ENCODE measurements at regions not wholly inside any gene's neighbourhood (a gene's known extent, or its start where the extent isn't known, plus 50 kb on each side); places are given as distances from the start of the nearest gene placed in this dataset.
"Not testable (repeated sequence)": the region's sequence is repeated elsewhere in the genome, so short reads cannot be mapped to it uniquely, and the experiment has no call there.

DNA sequence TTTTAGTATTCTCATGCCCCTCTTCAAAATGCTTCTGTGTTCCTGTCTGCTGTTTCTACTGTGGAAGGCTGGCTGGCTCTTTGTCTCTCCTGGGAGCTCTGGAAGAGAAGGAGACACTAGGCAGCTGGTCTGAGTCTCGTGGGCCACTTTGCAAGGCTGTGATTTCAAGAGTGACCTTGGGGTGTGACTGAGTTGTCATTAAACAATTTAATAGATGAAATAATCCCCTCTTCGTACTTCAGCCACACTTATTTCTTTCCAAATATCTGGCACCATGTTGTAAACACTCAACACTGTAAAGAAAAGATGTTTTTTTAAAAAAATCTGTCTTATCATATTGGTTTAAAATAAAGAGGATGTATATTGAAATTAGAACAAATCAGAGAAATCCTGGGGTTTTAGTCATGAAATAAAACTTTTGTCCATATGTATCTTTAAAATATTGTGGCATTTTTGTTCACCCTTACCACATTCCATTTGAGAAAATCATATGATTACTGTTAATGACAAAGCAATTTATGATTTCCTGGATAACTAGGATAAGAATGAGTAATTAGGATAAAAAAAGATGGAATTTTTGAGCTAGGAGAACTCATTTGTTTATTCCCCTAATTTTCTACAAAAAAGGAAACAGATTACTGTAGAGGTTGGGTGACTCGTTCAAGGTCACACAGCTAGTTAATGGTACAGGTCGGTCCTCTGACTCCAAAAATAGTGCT lies 200.8 kb downstream of the MAT2B start:
- no peak for DNase-seq

DNA sequence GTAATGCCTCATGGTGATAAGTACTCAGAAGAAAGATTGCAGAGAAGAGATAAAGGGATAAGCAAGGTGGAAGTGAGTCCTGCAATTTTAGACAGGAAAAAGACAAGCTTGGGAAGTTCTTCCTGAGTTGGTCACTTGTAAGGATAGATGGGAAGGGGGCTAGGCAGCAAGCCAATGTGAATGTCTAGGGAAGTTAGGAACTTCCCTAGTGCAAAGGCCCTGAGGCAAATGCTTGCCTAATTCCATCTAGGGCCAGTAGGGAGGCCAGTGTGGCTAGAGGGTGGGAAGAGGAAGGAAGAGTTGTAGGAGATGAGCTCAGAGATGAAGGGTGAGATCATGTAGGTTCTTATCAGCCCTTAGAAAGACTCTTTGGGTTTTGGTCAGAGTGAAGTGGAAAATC lies 206.6 kb downstream of the MAT2B start:
- no peak for DNase-seq

DNA sequence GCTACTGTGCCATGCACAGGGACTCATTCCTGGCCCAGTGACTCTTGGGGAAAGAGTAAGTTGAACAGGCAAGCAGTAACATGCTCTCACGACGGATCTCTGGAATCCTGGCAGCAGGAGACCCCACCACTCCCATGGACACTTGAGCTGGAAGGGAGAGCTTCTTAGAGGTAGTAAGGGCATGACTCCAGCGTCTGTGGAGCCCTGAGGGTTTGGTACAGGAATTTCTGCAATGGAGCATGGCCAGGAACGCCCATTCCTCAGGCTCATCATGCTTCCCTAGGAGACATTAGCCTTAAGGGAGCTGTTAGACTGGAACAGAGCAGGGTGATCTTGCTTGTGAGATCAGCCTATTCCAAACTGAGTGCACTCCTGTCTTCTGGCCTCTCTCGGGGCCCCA lies 212.9 kb downstream of the MAT2B start:
- DNase-seq: no peak

DNA sequence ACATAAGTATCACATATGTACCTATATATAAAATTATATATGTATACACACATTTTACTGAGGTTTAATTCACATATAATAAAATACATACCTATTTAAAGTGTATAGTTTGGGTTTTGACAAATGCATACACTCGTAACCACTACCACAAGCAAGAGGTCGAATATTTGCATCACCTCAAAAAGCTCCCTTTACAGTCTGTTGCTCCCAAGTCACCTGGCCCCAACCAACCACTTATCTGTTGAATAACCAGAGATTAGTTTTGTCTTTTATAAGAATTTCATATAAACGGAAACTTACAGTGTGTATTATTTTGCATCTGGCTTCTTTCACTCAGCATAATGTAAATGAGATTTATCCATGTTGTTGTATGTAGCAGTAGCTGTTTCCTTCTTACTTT lies 218.9 kb downstream of the MAT2B start:
- no peak for DNase-seq

DNA sequence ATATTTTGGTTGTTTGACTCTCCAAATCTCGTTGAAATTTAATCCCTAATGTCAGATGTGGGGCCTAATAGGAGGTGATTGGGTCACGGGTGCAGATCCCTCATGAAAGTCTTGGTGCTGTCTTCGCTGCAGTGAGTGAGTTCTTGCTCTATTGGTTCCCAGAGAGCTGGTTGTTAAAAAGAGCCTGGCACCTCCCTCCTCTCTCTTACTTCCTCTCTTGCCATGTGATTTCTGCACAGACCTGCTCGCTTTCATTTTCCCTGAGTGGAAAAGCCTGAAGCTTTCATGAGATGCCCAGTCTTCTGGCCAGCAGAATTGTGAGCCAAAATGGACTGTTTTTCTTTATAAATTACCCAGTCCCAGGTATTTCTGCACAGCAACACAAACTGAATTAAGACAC lies 221.6 kb downstream of the MAT2B start:
- no peak for DNase-seq

DNA sequence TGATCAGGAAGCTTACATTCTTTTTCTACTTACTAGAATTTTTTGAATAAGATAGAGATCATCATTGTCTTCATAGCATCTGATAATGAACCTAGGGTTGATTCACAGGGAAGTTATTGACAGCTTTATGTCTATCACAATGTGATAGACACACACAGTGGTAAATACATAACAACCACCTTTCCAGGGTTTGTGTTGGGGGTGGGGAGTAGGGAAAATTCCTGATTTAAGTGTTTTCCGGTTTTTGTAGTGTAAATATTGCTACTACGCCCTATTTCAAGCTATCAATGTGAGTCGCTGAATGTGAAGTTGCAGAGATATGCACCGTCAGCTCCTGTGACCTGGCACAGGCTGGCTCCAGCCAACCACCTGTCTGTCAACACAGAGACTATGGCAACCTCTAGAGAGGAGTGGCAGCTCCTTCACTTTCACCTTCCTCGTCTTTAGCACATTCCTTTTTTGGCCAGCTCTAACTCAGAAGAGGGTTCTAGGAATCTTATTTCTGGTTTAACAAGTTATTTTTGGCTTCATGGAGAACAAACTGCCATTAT lies 224.9 kb downstream of the MAT2B start:
- DNase-seq: no peak

DNA sequence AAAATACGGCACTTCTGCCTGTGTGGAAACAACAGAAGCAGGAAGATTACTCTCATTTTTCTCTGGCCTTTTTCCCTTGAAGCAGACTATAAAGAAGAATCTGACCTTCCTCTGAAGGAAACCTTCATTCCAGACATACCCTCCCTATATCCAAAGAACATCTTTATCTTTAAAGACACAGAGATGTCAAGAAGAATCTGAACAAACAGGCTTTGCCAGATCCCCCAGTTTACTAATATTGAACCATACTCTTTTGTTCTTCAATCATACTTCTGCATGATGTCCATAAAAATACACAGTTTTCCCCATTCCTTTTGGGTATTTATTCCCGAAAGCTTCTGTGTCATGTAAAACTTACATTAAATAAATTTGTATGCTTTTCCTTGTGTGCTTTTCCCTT lies 225.8 kb downstream of the MAT2B start:
- no peak for DNase-seq

DNA sequence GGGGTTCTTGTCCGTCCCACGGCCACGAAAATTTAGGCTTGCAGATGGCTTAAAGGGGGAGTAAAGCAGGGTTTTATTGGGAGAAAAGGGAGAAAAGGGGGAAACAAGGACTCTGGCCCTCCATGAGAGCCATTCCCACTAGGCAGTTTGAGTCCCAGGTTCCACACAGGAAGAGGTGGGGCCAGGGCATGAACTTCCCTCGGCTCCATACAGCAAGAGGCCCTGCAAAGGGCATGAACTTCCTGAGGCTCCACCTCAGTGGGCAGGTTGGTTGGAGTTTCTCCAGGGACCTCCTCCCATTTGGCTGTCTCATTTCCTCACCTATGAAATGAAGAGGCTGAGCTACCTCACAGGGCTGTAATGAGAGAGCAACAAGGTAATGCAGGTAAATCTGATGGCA lies 229.7 kb downstream of the MAT2B start:
- DNase-seq: no peak

DNA sequence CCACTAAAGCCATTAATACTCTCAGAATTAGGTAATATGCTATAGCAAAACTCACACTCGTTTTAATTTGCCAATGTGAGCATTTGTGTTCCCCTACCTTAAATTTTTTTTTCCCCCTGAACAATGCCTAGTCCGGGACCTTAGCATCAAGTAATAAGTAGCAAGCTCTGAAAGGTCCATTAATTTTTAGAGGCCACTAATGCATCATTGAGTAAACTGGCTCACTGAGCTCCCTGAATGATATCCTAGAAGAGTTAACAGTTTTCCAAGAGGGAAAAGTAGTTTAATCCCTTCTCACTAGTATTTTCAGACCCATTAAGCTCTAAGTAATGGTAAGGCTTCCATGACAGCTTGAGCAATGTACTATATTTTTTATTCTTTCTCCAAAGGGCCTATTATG lies 242.2 kb downstream of the MAT2B start:
- DNase-seq: no peak

DNA sequence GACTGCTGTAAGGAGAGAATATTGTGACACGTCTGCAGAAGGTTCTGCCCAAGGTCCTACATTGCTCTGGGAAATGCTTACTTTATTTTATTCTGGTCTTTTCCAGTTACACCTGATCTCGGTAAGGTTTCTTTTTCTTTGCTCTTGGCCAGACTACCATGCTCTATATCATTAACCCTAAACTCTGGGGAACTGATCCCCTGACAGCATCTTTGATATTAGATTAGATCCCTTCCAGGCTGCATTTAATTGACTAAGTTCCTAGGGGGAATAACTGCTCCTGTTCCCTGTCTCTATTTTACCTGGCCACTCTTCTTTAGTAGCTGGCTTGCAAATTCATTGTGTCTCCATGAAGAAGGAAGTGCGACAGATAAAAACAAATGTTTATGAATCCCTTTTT lies 243.5 kb downstream of the MAT2B start:
- no peak for DNase-seq

DNA sequence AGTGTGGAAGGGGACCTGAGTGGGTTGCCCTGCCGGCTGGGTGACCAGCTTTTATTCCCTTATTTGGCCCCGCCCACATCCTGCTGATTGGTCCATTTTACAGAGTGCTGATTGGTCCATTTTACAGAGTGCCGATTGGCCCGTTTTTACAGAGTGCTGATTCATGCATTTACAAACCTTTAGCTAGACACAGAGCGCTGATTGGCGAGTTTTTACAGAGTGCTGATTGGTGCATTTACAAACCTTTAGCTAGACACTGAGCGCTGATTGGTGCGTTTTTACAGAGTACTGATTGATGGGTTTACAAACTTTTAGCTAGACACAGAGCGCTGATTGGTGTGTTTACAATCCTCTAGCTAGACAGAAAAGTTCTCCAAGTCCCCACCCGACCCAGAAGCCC lies 245.0 kb downstream of the MAT2B start:
- DNase-seq: not testable (repeated sequence)

DNA sequence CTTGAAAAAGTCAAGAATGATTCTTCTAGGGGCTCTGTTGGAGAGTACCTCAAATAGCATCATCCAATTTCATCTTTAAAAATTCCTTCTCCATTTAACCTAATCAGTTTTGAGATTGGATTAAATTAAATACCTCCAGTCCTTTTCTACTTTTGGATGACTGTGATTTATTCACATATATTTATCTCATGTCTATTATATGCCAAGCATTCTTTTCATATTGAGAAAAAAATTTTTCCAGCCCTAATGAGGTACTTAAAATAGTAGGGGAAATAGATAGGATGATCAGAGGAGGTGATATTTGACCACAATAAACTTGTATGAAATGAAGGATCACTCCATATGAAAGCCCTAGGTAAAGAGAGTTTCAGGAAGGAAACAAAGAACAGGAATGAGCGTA lies 250.1 kb downstream of the MAT2B start:
- DNase-seq: no peak

DNA sequence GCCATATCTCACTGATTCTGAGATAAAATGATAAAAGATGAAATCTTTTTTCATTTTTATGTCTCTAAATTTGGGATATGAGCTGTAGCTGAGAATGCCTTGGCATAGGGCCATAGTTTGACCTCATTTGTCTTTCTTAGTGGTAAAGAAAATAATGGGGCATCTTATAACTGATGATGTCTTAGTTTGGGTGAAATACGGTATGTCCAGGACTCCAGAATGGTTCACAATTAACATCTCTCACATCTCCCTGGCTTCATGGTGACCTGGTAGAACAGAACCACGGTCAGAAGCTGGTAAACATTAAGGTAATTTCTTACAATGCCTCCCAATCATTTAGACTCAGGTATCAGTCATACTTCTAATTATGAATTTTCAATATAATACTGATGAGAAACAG lies 250.8 kb downstream of the MAT2B start:
- no peak for DNase-seq

DNA sequence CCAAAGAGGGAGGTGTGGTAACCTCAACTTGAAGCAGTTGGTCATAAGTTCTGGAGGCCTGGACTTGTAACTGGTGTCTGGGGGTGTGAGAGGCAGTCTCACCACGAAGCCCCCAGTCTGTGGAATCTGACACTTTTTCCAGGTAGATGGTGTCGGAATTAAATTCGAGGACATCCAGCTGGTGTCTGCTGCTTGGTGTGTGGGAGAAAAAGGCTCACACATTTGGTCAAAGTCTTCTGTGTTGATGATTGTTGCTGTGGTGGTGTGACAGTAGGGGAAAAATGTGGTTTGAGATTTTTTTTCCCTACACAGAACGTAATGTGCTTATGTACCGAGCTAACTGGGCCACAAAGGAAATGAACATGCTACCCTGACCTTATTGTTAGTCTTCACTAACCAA lies 251.9 kb downstream of the MAT2B start:
- no peak for DNase-seq

DNA sequence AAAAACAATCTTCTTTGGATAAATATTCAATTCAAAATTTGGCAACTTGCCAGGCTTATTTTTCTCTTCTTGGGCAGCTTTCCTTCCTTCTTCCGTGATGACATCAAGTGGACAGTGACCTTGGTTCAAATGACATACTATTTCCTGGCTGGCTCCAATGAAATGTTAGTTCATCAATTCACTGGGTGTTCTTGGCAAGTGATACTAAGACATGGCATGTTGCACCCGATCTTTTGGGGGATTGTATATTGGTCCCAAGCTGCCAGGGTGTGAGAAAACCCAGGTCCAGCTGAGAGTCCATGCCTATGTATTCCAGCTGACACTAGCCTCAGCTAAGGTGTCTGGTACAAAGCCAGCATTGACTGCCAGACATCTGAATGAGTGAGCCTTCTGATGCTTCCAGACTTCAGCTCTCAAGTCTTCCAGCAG lies 252.9 kb downstream of the MAT2B start:
- DNase-seq: no peak

DNA sequence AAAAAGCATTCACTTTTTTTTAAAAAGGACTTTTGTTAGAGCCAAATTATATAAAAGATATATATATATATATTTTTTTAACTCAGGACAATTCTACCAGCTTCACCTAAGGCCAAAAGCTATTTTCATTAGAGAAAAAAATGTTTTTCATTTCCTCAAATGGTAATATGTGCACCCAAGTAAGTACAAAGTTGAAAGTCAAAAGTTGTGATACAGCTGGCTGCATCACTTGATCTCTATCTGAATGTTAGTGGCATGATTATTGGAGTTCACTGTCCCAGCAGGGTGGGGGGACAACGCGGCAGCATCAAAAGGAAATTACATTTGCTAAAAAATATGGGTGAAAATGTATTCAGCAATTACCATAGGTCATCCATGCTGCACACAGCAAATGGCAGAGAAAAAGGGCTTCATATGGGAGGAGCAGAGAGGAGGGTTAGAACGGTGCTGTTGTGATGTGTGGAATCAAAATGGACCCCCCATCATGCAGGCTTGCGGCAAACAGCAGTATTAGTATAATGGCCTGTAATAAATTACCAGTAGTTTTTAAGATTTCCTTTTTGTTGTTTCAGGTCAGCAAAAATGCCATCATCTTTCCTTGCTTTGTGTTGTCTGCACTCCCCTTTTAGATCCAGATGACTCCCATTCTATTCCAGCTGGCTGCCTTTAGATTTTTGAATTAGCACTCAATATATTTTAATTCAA lies 253.7 kb downstream of the MAT2B start:
- no peak for DNase-seq

DNA sequence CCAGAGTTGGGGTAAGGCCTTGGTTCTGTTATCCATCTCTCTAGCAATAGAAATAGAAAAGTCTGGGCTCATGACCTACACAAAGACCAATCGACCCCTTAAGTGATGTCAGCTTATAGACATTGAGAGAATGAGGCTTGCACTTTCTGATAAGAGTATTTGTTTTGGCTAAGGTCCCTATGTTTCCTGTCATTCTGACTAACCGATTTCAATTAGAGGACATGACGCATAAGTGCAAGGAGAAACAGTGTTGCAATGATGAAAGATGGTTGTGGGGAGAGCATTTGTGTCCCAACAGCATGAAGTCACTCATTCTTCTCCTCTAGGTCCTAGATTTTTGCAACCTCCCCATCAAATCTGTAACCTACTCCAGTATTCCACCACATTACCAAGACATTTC lies 255.1 kb downstream of the MAT2B start:
- DNase-seq: no peak

DNA sequence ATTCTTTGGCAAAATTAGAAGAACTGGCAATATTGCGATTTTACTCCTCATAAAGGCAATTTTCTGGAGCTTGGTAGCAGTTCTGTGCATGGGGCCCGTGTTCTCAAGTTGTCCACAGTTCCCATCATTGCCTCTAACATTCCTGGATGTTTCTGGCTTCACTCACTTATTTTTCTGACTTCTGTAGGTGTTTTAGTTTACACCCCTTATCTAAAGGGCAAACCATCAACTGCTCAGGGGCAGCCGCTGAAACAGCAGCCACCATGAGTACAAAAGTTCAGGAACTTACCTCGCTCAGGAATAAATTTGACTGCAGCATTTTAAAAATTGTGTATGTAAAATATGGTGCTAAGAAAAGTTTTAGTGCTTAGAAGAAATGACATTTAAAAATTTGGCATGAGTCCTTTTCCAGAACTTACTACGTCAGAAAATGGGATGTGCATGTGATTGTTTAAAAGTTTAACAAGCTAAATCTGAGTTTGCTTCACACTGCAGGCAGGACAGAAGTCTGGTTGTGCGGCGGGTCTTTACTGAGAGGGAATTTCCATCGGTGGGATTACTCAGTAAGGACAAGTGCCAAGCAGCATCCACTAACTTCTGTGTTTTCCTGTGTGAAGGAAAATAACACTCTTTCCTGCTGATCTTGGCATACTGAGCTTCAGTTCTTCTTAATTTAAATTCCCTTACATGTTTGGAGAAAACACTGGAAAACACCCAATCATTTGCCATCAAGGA lies 261.7 kb downstream of the MAT2B start:
- DNase-seq: no peak

DNA sequence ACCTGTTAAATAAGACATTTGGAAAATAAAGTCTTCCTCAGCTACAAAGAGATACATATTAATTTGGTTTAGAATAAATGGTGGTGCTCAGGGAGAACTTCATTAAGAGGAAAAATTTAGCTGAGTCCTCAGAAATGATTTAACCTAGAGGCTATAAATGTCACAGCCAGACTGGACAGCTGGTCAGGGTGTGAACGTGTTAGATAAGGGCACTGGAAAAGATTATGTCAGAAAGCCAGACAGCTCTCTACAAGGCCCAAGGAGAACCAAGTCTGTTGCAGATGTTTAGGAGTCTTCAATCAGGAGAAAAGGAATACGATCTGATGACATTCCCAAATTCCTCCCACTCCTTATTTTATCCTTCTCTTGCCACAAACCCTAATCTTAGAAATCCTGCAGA lies 265.2 kb downstream of the MAT2B start:
- DNase-seq: no peak

DNA sequence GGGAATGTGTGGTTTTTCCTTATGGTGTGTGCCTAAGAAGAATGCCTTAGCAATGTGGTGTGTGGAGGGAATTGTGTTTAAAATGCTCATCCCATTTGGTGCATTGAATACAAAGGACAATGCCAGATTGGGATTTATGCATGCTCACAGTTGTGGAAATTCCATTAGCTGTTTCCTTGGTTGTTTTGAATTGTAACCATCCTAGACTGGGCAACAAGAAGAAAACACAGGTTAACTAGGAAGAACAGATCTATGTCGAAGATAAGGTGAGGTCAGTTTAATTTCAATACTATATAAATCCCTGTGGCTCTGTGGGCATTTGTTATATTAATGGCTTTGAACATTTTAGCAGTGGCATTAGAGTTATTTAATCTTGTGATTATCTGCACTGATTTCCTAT lies 266.8 kb downstream of the MAT2B start:
- no peak for DNase-seq

DNA sequence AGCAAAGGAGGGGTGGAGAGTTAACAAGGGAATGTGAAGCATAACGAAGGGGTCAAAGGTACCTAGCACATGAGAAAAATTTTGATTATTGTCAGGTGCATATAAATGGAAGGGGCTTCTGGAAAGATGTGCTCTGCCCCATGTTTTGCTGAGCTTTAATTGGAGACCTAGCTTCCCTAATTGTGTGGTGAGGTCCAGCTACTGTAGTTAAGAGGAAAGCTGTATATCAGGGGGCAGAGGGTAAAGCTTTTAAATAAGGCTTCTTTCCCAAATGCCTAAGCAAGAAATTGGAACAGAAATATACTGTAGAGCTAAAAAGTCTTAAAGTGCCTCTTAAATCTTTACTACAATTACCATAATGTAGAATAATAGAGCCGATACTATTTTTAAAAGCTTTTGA lies 267.2 kb downstream of the MAT2B start:
- DNase-seq: no peak

DNA sequence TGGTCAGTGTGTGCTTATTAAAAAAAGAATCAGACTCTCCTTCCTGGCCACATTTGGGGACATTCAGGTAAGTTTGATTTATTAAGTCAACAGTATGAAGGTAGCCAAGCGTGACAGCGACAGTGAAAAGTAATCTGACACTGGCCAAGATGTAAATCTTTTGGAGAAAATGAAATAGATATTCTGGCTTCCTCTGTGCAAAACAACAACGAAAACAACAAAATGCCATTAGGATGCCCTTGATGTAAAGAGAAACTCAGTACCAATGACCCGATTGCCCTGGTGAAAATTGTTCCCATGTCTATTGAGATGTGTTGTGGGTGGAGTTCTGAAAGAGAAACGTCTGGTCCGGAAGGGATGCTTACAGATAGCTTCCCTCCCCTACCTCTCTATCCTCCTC lies 267.8 kb downstream of the MAT2B start:
- DNase-seq: no peak

DNA sequence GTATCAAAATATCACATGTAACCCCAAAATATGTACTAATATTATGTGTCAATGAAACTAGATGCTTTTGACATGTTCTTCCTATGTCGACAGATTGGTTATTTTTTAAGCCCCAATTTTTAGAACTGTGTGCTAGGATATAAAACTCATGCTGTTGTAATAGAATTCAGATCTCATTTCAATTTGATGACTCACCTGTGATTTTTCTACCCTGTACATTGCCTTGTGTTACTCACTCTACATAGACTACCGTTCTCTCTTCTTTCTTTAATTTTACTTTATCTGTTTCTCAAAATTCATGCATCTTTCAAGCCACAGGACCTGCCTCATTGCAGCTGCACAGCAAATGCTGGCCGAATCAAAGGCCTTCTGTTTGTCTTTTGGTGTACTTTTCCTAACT lies 284.5 kb downstream of the MAT2B start:
- DNase-seq: no peak

DNA sequence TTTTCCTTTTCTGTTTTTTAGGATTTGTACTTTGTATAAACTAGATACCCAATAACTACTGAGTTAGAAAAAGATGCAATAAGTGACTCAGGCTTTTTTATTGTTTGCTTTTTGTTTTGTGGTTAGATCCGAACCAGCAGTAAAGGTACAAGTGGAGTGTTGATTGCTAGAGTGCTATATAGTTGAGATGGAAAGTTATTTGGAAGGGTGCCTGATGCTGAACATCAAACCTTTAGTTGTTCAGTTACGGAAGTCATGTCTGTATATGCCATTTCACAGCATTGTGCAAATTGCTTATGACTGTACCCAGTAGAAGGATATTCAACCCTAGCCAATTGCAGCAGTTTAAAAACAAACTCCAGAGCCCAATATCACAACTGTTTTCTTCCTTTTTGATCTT lies 285.1 kb downstream of the MAT2B start:
- no peak for DNase-seq

Data from right hindlimb (tissue), 1 donor.